GM18519 (cell line): ENCODE measurements at regions not wholly inside any gene's neighbourhood (a gene's known extent, or its start where the extent isn't known, plus 50 kb on each side); places are given as distances from the start of the nearest gene placed in this dataset.
"Not testable (repeated sequence)": the region's sequence is repeated elsewhere in the genome, so short reads cannot be mapped to it uniquely, and the experiment has no call there.

Experiments
- ATAC-seq: cut with Tn5 transposase; IDR thresholded peaks from one replicate; pipeline ENCODE4 v1.9.1; 2021; ENCODE audit warnings: mild to moderate bottlenecking, moderate library complexity; ENCODE audit not compliant: unreplicated experiment, low FRiP score

DNA sequence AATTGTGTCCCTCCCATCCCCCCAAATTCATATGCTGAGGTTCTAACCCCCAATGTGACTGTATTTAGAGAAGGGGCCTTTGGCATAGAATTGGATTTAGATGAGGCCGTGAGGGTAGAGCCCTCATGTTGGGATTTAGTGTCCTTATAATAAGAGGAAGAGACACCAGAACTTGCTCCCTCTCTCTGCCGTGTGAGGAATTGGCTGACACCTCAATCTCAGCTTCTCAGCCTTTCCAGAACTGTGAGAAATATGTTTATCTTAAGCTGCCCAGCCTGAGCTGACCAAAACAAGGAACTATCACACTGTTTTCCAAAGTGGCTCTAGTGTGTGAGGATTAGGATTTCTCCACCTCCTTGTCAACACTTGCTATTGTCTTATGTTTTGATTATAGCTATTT, 400.0 kb upstream of the FZD8 start:
- no peak for ATAC-seq

DNA sequence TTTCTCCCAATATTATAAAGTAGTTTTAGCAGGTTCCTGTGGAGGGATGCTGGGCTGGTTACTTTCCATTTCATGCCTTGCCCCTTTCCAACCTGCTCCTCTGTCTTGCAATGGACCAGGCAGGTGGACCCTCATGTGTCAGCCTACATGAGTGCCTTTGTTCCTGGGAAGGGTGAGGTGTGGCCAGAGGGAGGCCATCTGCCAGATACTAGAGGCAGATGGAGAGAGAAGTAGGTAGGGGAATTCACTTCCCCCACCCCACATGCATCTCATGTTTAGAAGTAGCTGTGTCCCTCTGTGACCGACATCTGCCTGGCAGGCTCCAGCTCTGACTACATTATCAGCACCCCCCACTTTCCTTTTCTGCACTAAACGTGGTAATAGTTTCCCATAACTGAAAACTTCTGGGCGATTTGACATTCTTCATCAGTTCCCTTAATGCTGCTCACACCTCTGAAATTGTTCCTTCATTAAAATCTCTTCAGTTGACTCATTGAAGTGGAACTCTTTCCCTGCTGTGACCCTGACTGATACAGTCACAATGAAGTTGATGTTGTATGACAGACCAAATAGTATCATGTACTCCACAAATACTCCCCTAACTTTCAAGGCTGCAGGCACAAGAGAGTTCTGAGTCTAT, 396.3 kb upstream of the FZD8 start:
- no peak for ATAC-seq

DNA sequence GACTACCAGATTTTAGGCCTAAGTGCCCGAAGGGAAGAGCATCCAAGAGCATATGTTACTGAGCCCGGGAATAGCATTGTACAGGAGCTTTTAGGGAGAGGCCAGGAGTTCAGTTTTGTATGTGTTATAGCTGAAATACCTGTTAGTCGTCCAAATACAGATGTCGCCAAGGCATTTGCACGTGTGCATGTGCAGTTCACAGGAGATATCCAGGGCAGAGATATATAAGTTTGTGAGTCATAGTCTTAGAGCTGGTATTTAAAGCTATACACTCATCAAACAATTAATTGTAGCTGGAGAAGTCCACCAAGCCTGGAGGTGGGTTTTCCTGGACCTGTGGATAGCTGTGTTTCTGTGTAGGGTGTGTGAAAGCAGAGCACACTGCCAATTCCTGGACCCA, 394.0 kb upstream of the FZD8 start:
- ATAC-seq, result no peak

DNA sequence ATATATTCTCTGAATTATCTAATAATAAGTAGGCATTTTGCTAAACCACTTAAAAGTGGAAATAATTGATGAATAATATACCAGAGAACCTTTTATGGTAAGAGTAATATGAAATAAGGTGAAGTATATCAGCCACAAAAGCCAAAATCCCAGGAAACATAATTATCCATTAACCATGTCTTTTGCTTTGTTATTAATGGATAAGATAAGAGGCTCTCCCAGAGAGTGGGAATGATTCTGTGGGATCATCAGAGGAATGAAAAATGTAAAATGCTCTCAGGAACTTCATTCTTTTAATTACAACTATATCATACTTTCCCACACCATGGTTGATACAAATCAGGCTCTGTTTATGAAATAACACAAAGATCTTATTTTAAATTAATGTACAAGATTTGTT, 391.7 kb upstream of the FZD8 start:
- no peak for ATAC-seq

DNA sequence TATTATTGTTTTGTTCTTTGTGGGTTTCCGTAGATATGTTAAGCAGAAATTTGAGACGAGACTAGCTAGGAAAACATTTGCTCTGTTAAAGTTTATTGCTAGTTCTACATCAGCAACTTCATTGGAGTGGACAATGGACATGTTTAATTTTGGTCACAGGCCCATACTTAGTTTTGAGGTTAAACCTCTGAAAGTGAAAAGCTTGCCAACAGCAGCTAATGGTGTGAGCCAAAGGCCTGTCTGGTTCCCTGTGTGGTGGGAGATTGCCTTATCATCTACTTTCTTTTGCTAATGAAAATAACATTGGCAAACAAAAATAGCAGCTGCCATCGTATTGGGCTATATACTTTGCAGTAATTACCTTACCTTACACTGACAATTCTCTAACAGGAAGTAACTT, 388.4 kb upstream of the FZD8 start:
- ATAC-seq, result no peak

DNA sequence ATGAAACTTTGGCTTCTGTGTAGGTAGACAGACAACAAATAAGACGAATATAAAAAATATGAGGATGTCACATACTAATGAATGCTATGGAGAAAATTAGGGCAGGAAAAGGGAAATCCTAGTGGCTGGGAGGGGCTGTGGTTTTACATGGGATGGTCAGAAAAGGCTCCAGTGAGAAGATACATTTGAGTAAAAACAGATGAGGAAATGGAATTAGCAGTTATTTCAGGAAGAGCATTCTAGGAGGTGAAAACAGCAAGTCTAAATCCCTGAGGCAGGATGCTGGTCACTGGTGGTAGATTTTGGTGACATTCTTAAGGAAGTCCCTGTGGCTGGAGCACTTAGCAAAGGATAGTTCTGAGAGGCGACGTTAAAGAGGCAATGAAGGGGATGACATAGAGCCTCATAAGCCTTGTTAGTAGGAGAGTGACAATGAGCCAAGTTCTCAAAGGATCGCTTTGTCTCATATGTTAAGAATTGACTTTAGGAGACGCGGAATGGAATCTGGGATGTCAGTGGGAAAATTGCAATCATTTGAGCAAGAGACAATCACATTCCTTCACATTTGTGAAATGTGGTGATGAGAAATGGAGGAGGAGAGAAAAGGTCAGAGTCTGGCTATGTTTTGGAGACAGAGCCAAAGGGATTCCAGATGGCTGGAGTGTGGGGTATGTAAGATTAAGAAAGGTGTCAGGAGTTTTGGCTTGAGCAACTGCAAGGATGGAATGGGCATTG, 384.7 kb upstream of the FZD8 start:
- ATAC-seq, result no peak

DNA sequence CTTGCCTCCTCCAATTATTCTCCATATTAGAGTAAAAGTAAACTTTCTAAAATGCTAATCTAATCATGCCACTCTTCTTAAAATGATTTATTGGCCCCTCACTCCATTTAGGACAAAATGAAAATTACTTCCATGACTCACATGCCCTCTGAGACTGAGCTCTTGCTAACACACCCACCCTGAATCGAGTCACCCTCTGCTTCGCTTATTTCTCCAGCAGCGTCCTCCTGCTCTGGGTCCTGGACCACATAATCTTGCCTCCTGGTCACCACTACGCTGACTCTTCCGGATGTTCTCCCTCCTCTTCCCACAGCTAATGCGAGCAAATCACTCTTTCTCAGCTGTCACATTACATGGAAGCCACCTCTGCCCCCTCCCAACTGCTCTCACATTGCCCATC, 384.0 kb upstream of the FZD8 start:
- ATAC-seq, result no peak

DNA sequence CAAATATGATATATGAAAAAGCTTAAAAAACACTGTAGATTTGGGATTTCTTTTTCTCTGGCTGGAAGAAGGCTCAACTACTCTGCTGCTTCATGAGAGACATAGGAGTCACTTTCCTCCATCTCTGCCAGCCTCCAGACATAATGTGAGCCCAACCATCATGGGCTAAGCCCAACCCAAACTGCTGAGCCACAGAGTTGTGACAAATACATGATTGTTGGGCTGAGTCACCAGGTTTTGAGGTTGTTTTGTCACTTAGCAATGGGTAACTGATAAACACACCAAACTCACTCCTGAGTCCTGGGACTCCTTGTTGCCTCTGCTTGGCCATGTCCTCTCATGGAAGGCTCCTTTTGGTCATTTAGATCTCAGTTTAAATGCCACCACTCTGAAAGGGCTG, 381.8 kb upstream of the FZD8 start:
- ATAC-seq, result no peak

DNA sequence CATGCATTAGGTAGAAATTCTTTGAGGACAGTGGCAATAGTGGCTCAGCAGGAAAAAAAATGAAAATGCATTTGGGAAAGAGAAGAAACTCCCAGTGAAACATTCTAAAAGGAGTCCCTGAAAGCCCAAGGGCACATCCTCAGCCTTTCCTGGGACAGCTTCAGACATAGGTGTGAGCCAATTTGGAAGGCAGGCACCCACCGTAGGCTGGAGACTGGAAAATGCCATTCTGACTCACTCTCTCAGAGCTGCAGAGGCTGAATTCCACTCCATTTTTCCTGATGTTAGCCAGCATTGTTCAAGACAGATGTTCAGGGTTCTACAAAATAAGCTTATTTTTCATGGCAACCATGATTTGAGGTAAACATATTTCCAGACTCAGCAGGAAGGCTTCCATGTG, 379.0 kb upstream of the FZD8 start:
- no peak for ATAC-seq

DNA sequence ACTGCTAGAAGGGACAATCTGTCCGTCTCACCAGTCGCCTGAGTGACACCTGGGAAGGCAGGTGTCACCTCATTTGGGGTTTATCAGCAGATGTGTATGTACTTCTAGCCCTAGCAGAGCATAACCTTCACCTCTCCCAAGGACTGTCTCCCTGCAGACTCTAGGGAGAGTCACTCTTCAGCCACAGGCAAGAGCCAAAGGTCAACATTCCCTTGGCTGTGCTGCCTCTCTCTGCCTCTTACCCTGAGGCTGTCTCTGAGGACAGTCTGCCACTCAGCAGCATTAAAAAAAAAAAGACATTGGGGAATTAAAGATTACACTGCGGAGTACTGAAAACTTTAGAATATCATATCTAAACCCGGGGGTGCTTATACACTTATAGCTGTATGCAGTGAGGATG, 377.7 kb upstream of the FZD8 start:
- ATAC-seq, result no peak

DNA sequence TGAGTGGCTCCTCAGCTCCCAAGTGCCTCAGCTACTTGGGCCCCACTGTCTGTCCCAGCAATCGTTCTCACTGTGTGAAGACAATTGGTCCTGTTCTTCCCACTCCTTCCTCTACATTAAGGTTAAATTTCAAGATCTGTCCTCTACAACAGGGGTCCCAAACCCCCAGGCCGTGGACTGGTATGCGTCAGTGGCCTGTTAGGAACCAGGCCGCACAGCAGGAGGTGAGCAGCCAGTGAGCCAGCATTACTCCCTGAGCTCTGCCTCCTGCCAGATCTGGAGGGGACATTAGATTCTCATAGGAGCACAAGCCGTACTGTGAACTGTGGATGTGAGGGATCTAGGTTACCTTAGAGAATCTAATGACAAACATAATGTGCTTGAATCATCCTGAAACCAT, 376.9 kb upstream of the FZD8 start:
- no peak for ATAC-seq

DNA sequence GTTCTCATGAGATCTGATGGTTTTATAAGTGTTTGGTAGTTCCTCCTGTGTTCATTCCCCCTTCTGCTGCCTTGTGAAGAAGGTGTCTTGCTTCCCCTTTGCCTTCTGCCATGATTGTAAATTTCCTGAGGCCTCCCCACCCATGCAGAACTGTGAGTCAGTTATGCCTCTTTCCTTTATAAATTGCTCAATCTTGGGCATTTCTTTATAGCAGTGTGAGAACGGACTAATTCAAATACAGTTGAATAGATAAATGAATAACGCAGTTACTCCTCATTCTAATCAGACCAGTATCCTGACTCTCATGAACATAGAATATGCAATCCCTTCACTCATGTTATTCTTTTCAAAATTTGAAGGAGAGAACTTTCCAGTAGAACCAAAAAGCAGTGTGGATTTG, 375.0 kb upstream of the FZD8 start:
- no peak for ATAC-seq

DNA sequence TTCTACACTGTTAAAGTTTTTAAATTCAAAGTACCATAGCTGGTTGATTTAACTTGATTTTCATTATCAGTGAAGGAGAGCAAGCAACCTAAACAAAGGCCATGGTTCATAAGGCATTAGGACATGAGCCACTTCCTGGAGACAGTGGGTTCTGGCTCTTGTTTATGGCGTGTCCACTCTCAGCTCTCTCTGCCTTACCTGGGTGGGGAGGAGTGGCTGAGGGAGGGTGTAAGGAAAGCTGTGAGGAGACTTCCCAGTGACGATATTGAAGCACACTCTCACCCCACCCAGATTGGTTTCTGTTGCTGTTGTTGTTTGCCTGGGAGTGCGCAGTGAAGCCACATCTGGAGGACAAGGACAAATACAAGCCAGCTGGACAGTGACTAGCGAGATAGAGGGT, 365.3 kb upstream of the FZD8 start:
- ATAC-seq, result no peak

DNA sequence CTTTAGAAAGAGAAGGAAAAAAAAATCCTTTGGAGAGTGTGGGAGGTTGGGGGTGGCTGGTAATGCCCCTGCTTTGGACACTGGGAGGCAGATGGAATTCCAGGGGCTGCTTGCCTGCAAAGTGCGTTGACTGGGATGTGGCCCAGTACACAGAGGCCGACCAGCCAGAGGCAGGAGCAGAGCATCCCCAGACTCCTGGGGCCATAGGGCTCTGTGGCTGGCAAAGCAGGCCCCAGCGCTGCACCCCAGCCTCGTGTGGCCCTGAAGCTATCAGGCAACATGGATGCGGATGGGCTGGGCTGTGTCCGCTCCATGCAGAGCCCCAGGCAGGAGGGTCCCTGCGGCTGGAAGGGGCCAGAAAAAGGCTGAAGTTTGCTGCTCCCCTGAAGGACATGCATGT, 361.6 kb upstream of the FZD8 start:
- ATAC-seq, result no peak

DNA sequence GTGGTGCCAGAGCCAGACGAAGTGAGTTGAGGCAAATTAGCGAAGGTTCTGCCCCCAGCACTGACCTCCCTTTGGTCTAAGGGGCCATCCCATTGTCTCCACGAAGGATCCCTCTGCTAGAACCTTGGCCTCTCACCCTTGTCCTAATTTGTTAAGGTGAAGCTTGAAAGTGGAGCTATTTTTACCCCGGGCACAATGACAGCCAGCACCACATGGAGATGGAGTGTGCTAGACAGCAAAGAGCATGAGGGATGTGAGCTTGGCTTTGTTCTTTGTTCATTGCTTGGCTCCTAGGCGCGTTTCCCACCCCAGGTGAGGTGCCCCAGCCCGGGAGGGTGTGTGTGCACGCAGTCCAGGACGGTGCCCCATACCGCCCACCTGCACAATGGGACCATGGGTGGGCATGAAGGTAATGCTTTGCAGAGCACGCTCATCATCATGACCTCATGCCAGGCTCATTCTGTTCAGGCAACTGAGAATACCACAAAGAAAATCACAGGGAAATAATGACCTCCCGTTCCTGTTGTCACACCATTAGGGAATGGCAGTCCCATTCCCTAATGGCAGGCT, 361.0 kb upstream of the FZD8 start:
- no peak for ATAC-seq

DNA sequence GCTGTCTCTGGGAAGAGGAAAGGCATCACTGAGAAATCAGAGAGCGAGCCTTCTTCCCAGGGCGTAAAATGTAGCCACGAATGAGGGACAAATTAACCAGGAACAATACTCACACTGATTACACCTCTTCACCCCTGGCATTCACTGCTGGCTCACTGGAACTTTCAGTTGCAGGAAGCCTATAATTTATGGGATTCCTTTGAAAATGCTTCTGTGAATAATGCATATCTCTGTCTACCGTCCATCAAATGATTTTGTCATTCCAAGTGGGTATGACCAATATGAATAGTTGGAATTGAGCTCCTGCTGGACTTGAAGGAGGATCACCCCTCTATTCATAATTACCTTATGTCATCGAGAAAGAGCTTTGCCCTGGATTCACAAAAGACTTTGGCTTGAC, 360.3 kb upstream of the FZD8 start:
- ATAC-seq, result no peak

DNA sequence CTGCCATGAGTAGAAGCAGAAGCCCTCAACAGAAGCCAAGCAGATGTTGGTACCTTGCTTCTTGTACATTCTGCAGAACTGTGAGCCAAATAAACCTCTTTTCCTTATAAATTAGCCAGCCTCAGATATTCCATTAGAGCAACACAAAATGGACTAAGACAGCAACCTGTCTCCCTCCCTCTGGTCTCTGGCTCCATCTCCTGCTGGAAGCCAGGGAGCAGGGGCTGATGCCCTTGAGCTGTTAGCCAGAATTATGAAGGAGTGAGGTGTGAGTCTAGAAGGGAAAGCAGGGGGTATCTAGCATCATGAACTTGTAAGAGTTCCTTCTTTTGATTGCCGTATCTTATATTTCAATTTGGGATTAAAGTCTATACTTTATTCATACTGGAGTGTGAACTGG, 358.7 kb upstream of the FZD8 start:
- not testable (repeated sequence) for ATAC-seq

DNA sequence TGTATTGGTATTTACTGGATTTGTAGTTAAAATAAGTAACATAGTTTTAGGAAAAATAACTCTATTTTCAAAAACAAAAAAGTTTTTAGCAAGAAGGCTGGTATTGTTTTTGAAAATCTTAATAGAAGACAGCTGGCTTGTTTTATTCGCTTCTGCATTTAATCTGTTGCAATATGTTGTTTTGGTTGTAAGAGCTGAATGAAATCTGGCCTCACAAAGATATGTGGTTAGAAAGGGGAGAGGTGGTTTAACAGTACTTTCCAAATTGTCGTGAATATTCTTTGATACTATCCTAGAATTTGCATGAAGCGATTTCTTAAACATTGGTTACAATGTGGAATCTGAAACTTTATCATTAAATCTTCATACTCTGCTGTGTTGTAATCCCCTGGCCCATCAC, 355.9 kb upstream of the FZD8 start:
- ATAC-seq, result no peak

DNA sequence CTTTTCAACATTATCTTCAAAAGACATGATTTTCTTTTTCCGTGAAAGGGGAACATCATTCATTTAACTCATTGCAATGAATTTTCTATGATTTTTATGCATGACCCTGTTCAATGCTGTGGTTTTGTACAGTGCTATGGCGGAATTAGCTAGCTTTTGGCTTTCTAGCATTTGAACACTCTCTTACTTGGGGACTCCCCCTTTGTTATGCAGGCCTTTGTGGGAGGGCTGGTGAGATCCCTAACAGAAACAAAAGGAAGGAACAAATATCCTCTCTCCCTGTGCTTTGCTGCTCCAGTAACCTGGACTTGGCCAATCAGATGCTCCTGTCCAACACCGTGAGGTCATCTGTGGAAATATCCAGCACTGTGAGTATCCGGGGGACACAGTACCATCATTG, 353.4 kb upstream of the FZD8 start:
- no peak for ATAC-seq

DNA sequence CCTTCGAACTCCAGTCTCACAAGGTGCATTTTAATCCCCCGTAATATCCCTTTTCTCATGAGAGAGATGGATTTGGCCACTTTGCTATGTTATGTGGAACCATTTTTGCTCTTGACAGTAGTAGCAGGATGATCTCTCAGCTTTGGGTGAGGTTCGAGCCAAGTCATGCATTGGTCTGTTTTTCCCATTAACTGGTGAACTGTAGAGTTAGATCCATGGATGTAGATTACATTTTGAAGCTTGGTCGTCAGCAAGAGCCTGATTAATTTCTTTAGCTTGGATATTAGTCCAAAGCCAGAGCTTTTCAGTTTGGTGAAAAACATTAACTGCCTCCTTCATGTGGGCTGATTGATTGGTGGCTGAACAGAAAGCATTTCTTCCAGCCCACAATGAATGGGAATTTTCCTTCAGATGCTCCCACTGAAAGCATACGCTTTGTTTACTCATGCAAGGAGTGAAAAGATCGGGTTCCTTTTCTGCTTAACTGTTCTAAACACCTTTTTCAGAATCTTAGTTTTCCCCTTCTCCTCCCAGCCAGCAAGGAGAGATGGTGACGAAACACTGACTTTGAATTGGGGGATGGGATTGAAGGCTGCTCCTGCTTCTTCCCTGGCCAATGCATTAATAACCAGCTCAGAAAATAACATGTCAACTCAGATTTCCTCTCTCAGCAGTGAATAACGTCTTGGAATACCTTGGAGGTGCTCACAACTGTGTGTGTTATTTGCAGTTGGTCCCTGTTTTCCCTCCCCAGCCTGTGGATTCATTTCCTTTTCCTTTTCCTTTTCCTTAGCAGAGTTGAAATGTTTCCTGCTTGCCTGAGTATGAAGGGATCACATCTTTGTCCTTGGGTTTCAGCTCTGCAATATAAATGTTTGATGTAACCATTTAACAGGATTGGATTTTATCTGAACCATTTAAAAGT, 351.8 kb upstream of the FZD8 start:
- no peak for ATAC-seq

DNA sequence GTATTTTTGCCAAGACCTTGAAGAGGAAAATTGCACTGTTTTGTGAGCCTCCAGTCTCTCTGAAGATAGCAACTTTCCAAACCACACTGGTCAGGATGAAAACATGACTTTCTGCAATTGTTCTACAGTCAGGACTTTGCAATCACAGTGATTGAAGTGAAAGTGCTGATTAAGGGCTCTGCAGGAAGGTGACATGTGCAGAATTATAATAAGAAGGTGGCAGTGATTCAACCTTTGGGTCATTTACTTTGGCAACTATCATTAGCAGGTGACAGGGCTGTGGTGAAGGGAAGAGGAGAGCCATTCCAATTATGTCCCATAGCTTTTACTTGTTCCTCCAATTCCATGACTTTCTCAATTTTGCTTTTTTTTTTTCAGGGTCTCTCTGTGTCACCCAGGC, 350.0 kb upstream of the FZD8 start:
- no peak for ATAC-seq
